ENCODE measurements at regions not wholly inside any gene's neighbourhood (a gene's known extent, or its start where the extent isn't known, plus 50 kb on each side); places are given as distances from the start of the nearest gene placed in this dataset.
"Not testable (repeated sequence)": the region's sequence is repeated elsewhere in the genome, so short reads cannot be mapped to it uniquely, and the experiment has no call there.

DNA sequence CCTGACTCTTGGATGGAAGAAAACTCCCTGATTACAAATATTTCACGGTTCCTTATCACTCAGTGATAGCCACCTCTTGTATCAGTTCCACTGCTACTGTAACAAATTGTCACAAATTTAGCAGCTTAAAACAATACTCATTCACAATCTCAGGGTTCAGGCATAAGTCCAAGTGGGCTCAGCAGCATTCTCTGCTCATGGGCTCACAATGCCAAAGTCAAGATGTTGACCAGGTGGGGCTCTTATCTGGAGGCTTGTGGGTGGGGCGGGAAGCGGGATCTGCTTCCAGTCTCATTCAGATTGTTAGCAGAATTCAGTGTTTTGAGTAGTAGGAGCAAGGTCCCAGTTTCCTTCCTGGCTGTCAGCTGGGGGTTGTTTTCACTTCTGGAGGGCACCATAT lies 137.3 kb upstream of the FAM78B start:
- Histone ChIP-seq H3K4me1 (no peaks in the 10 kb centered on the region), H3K36me3 (no peaks in the 10 kb centered on the region), H3K4me3 (no peak overlapping the region), H3K27ac (no peak overlapping the region), H3K27me3 (no peaks in the 10 kb centered on the region), H3K9me3 (no peaks in the 10 kb centered on the region)
- TF ChIP-seq, protein P1, sequence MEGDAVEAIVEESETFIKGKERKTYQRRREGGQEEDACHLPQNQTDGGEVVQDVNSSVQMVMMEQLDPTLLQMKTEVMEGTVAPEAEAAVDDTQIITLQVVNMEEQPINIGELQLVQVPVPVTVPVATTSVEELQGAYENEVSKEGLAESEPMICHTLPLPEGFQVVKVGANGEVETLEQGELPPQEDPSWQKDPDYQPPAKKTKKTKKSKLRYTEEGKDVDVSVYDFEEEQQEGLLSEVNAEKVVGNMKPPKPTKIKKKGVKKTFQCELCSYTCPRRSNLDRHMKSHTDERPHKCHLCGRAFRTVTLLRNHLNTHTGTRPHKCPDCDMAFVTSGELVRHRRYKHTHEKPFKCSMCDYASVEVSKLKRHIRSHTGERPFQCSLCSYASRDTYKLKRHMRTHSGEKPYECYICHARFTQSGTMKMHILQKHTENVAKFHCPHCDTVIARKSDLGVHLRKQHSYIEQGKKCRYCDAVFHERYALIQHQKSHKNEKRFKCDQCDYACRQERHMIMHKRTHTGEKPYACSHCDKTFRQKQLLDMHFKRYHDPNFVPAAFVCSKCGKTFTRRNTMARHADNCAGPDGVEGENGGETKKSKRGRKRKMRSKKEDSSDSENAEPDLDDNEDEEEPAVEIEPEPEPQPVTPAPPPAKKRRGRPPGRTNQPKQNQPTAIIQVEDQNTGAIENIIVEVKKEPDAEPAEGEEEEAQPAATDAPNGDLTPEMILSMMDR (IDR thresholded peaks at IDR 0.05), result no peak
- TF ChIP-seq POLR2AphosphoS5 (IDR thresholded peaks at IDR 0.05), result no peak
- DNase-seq (ENCODE audit: low spot score in 2 of 2), result no peak
- 89% methylated on average over 3 of the region's 3 CpGs for WGBS

DNA sequence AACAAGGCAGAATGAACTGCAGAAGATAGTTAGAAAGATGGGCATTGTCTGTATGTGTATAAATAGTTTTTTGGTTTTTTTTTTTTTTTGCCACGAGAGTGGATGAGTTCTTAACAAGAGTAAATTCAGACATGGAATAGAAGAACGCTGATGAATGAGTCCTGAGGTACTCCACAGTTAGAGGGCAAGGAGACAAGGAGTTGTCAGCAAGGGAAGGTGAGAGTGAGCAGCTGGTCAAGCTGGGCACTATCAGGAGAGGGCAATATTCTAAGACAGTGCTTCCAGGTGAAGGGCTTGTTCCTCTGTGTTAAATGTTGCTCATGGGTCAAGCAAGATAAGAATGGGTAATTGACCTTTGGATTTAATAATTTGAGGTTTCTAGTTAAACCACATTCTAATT lies 138.6 kb upstream of the FAM78B start:
- Histone ChIP-seq H3K27ac (no peak overlapping the region), H3K27me3 (no peaks in the 10 kb centered on the region), H3K4me1 (no peaks in the 10 kb centered on the region), H3K4me3 (no peak overlapping the region), H3K36me3 (no peaks in the 10 kb centered on the region), H3K9me3 (no peaks in the 10 kb centered on the region)
- no peak for DNase-seq (ENCODE audit: low spot score in 2 of 2)
- 67% methylated on average over 2 of the region's 2 CpGs for WGBS
- no peak for TF ChIP-seq POLR2AphosphoS5 (IDR thresholded peaks at IDR 0.05)
- TF ChIP-seq, protein P1 (IDR thresholded peaks at IDR 0.05), result no peak
- TF ChIP-seq POLR2A (IDR thresholded peaks at IDR 0.05), result no peak
- TF ChIP-seq EP300 (IDR thresholded peaks at IDR 0.05), result no peak

DNA sequence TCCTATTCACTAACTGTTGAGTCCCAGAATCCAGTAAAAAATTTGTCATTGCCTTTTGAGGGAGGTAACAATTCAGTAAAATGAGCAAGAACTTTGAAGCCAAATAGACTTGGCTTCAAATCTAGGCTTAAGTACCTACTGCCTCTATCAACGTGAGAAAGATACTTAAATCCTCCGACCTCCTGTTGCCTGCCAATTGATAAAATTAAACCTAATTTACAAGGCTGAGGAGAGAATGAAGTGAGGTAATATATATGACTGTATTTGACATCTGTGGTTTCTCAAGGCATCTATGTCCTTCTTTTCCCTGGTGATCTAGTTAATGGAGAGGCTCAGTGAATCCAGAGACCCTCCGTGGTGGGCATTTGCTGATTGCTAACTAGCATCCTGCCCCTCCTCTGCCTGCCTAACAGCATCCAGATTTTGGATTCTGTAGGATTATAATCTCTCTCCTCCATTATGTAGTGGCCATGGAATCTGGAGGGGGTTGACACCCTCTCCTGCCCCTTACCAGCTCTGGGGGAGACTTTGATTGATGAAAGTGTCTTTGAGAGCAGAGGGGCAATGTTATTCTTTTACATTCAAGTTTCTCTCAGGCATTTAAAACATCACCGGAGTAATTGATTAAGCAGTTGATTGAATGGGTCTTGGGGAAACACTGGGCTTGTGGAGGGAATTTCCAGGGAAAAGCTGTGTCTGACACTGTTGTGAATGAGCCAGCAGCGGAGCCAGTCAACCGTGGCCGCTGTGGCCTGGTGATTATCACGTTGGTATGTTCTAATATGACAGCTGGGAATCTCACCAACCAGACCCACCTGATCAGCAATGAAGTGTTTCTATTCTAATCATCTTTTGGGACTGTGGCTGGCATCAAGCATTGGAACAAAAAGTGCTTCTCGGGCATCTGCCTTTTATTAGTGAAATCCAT lies 140.7 kb upstream of the FAM78B start:
- H3K36me3 ChIP-seq, result no peaks in the 10 kb centered on the region
- H3K9me3 ChIP-seq, result no peaks in the 10 kb centered on the region
- H3K4me1 ChIP-seq, result no peaks in the 10 kb centered on the region
- H3K4me3 ChIP-seq, result no peak overlapping the region
- no peaks in the 10 kb centered on the region for H3K27me3 ChIP-seq
- TF ChIP-seq POLR2AphosphoS5 (IDR thresholded peaks at IDR 0.05), result no peak
- no peak for TF ChIP-seq EP300 (IDR thresholded peaks at IDR 0.05)
- TF ChIP-seq, protein P1 (IDR thresholded peaks at IDR 0.05), result no peak
- no peak for TF ChIP-seq POLR2A (IDR thresholded peaks at IDR 0.05)
- WGBS, result 66% methylated on average over 9 of the region's 9 CpGs
- no peak overlapping the region for H3K27ac ChIP-seq
- DNase-seq (ENCODE audit: low spot score in 2 of 2), result no peak

DNA sequence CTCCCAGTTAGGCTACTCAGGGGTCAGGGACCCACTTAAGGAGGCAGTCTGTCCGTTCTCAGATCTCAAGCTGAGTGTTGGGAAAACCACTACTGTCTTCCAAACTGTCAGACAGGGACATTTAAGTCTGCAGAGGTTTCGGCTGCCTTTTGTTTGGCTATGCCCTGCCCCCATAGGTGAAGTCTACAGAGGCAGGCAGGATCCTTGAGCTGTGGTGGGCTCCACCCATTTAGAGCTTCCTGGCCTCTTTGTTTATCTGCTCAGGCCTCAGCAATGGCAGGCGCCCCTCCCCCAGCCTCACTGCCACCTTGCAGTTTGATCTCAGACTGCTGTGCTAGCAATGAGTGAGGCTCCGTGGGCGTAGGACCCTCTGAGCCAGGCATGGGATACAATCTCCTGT lies 149.5 kb upstream of the FAM78B start:
- H3K36me3 ChIP-seq; H3K27ac ChIP-seq; H3K27me3 ChIP-seq; H3K4me1 ChIP-seq; DNase-seq (ENCODE audit: low spot score in 2 of 2); H3K9me3 ChIP-seq; H3K4me3 ChIP-seq: not testable (repeated sequence)
- WGBS, result 79% methylated on average over 3 of the region's 5 CpGs

DNA sequence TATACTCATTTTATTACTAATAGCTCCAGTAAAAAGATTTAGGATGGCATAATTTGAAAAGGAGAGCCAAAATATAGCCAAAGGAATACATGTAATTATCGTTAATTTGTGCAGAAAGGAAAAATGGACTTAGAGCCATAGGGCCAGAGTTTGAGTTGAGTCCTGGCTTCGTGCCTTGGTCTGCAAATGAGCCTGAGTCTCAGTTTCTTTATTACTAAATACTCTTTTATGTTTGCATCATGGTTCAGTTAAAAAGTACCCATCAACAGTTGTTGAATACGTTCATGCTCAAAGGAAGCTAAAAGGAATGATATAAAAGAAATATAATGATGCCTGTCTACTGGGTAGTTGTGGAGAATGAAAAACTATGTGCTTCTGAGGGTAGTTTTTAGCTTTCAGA lies 155.7 kb upstream of the FAM78B start:
- no peak overlapping the region for H3K4me3 ChIP-seq
- no peaks in the 10 kb centered on the region for H3K27me3 ChIP-seq
- H3K4me1 ChIP-seq, result no peaks in the 10 kb centered on the region
- TF ChIP-seq, protein P1 (IDR thresholded peaks at IDR 0.05), result no peak
- no peak for TF ChIP-seq POLR2AphosphoS5 (IDR thresholded peaks at IDR 0.05)
- TF ChIP-seq POLR2A (IDR thresholded peaks at IDR 0.05), result no peak
- no peak for TF ChIP-seq EP300 (IDR thresholded peaks at IDR 0.05)
- H3K9me3 ChIP-seq, result no peaks in the 10 kb centered on the region
- DNase-seq (ENCODE audit: low spot score in 2 of 2), result no peak
- WGBS, result 76% methylated on average over 3 of the region's 3 CpGs
- H3K36me3 ChIP-seq, result no peaks in the 10 kb centered on the region
- no peak overlapping the region for H3K27ac ChIP-seq
